CD4-positive, alpha-beta T cell treated with Interleukin-17A for 1 hour (primary cell): ENCODE measurements at regions not wholly inside any gene's neighbourhood (a gene's known extent, or its start where the extent isn't known, plus 50 kb on each side); places are given as distances from the start of the nearest gene placed in this dataset.
A peak's percentile ranks its signal among the peaks of the same experiment; 100 is the strongest.

Experiments
- DNase-seq: peaks from one replicate; pipeline ENCODE4 v3.0.0-alpha.2; 2020

DNA sequence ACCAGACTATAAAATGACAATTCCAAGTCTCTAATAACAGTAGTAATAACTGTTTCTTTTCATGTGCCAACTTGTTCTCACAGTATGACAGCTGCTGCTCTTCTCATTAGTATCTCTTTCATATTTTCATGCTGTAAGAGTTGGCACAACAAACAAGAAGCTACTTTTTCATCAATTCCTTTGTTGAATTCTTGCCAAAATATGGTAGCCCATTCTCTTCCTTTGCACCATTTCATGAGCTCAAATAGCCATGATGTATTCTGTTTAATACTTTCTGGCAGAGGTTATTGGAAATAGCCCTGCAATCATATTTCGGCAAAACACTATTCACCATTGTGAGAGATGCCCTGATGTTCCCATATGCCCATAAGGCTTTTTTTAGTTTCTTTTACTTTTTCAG lies 1100.7 kb downstream of the TRHDE start:
- DNase-seq, result no peak

- no peak for DNase-seq
These were observed 1102.2 kb downstream of the TRHDE start for GRCh38 chr12:73374360-73374759.

- DNase-seq, result no peak
These were observed 1111.5 kb downstream of the TRHDE start for GRCh38 chr12:73383584-73384222.

- no peak for DNase-seq
These were observed 1112.4 kb downstream of the TRHDE start for GRCh38 chr12:73384592-73384991.

DNA sequence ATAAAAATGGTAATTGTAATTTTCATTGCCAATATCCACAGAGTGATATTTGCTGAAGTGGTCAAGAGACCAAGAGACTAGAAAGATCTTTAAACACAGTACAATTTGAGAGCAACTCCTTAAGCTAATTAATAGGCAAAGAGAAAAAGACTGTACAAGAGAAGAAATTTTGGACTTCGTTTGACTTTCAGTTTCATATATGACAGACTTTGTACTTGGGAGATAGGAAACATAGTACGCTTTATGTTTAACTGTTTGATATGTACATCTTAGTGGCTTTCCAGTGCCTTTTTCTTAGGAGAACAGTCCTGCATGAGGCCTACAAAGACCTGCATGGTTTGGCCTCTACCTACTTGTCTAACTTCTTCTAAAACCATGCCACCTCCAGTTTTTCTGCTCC lies 1118.1 kb downstream of the TRHDE start:
- no peak for DNase-seq

GRCh38 chr12:73413051-73413450 lies 1124.6 kb upstream of the ATXN7L3B start:
- no peak for DNase-seq

GRCh38 chr12:73413974-73414373 lies 1123.7 kb upstream of the ATXN7L3B start:
- DNase-seq, result no peak

DNA sequence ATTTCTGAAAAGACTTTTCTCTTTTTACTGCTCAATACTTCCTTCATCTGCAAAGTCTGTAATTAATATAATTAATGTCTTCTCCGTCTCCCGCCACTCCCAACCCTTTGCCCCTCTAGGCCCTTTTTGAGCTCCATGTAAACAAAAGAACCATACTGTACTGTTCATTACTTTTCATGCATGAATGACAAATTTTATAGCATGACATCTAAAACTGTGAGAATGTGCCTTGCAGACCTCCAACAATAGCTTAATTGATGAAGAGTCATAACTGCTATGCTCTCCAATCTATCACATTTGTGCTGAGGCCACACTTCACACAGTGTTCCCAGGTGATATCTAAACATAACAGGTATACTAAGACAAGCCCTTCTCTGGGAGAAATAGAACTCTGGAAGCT lies 1122.7 kb upstream of the ATXN7L3B start:
- no peak for DNase-seq

- no peak for DNase-seq
These were observed 1119.1 kb upstream of the ATXN7L3B start for GRCh38 chr12:73418541-73418940.

DNA sequence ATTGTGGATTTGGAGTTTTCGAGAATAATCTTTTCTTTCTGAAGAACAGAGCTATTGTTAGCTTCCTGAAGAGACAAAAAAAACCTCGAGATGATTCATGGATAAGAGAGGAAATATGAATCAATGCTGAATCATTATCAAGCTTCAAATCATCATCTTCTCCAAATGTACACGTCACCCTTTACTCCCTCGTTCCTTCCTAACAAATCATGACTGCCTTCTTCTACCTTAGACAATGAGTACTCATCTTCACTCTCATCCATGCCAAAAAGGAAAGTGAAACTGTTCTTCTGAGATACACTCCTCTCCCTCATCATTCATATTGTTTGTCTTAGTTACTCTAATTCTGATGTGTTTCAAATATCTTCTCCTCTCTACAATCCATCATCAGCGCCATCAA lies 1115.8 kb upstream of the ATXN7L3B start:
- DNase-seq, result no peak

- no peak for DNase-seq
These were observed 1113.2 kb upstream of the ATXN7L3B start for GRCh38 chr12:73424484-73424883.

DNA sequence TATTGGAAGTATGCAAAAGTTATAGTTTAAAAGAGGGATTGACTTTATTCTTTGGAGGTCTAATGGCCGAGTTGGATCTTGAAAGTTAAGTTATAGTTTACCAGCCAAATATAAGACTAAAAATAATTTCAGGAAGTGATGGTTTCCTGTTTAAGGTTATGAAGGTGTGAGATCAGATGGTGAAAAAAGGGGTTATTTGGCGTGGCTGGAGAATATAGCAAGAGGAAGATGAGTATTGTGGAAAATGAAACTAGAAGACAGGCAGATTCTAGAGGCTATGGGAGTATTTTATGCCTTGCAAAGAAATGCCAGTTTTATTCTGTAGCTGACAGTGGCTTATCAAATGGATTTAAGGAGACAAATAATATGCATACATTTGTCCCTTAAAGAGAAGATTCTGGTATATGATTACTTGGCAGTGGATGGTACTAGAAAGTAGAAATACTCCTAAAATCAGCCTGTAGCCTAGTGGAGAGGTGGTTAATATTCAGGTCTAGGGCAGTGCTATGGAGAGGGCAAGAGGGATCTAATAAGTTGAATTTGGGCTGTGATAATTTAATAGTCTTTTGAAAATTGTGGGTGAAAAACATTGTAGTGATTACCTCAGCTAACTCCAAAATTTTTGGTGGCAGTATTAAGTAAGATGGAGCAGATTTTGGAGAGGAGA lies 1091.8 kb upstream of the ATXN7L3B start:
- DNase-seq, result peak; percentile 1

DNA sequence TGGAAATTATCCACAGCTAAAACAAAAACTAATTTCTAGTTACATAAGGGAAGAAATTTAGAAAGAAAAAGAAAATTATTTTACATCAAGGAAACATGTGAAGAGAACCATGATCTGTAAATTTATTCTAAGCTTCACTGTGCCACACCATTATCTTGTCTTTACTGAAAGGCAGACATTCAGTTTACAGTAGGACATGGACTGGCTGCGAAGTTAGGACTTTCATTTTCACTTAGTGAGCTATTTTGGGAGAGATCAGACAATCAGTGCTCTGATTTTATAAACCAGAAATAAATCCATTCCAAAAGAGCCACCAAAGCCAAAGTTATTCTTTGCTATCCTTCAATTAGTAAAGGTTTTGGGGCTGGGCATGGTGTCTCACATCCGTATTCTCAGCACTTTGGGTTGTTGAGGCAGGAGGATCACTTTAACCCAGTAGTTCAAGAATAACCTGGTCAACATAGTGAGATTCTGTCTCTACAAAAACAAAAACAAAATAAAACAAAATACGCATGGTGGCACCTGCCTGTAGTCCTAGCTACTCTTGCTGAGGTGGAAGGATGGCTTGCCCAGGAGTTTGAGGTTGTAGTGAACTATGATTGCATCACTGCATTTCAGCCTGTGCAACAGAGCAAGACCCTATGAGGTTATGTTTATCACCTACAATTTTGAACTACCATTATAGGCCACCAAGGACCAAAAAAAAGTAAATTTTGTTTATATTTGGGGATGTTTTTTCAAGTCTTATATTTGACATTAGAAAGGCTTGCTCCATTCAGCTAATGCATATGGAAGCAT lies 1084.8 kb upstream of the ATXN7L3B start:
- no peak for DNase-seq

DNA sequence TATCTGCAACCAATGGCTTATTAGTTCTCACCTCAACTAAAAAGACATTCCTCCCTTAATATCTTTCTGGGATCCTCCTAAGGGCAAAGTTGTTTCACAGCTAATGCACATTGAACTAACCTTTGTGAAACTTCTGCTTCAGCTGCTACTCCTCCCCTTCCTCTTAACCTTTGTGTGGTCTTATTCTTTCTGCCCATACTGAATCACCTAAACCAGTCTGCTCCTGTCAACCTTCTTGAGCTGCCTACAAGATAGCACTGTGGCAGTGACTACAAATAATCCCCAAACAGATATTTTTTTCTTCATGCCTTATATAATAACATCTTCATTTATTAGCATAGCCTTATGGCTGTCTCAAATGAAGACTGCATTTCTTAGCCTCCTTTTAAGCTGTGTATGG lies 1077.4 kb upstream of the ATXN7L3B start:
- no peak for DNase-seq

GRCh38 chr12:73465106-73465505 lies 1072.5 kb upstream of the ATXN7L3B start:
- no peak for DNase-seq

GRCh38 chr12:73486256-73486655 lies 1051.4 kb upstream of the ATXN7L3B start:
- no peak for DNase-seq

DNA sequence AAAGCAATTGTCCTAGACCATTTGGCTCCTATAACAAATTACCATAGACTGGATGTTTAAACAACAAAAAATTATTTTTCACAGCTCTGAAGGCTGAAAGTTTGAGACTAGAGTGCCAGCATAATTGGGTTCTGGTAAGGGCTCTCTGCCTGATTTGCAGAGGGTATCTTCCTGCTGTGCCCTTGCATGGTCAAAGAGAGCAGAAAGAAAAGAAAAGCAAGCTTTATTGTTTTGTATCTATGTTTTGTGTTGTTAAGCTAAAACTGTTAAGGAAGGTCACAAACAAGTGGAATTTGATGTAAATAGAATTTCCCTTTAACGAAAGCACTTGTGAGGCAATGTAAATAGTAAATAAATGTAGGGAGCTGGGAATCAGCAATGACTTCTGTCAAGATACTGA lies 1031.0 kb upstream of the ATXN7L3B start:
- DNase-seq, result no peak

- no peak for DNase-seq
These were observed 1023.0 kb upstream of the ATXN7L3B start for GRCh38 chr12:73514672-73515071.

GRCh38 chr12:73517859-73518258 lies 1019.8 kb upstream of the ATXN7L3B start:
- no peak for DNase-seq

GRCh38 chr12:73529231-73529630 lies 1008.4 kb upstream of the ATXN7L3B start:
- no peak for DNase-seq

- no peak for DNase-seq
These were observed 1007.7 kb upstream of the ATXN7L3B start for GRCh38 chr12:73529954-73530353.

GRCh38 chr12:73531752-73532151 lies 1005.9 kb upstream of the ATXN7L3B start:
- DNase-seq, result no peak

DNA sequence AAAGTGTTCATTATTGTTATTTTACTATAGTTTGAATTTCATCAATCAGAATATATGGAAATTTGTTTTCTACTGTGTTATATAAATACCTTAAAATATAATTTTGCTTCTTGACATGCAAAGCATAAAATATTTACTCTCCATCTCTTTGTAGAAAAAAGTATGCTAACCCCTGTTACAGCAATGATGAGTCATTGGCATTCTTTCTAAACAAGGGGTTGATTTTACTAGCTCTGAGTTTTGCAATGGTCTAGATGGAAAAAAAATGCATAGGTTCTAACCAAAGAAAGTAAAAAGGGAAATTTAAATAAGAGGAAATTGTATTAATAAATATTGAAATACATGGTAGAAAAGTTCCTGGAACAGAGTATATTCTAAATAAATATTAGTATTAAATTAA lies 990.2 kb upstream of the ATXN7L3B start:
- DNase-seq, result no peak

DNA sequence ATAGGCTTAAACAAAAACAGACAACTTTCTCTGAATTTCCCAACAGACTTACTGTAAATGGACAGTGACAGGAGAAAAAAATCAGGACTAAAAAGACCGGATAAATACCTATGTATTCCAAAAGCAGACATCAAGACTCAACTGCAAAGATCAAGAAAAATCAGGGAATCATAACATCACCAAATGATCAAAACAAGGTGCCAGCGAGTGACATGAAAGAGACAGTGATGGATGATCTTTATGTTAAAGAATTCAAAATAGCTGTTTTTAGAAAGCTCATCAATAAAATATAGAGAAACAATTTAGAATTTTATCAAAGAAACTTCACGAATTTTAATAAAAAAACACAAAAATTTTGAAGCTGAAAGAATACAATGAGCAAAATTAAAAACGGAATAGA lies 952.5 kb upstream of the ATXN7L3B start:
- no peak for DNase-seq
